GM12891 (cell line): ENCODE measurements at regions not wholly inside any gene's neighbourhood (a gene's known extent, or its start where the extent isn't known, plus 50 kb on each side); places are given as distances from the start of the nearest gene placed in this dataset.

Experiments used
- PAX5 ChIP-seq: IDR thresholded peaks from 2 replicates; pipeline ENCODE4 v1.6.1; 2011; ENCODE audit warnings: low read length, moderate library complexity, mild to moderate bottlenecking; ENCODE audit not compliant: insufficient read depth, severe bottlenecking
- POLR2A ChIP-seq: IDR thresholded peaks from 2 replicates; pipeline ENCODE4 v1.6.1; 2011; ENCODE audit warnings: low read depth, low read length, control low read depth
- POLR2AphosphoS5 ChIP-seq: IDR thresholded peaks from 2 replicates; pipeline ENCODE4 v1.6.1; 2011; ENCODE audit warnings: low read depth, low read length, control low read depth
- SPI1 ChIP-seq: IDR thresholded peaks from 2 replicates; pipeline ENCODE4 v1.6.1; 2011; ENCODE audit warnings: low read depth, low read length, control low read depth
- TAF1 ChIP-seq: IDR thresholded peaks from 2 replicates; pipeline ENCODE4 v1.6.1; 2011; ENCODE audit warnings: low read depth, low read length, control low read depth

GRCh38 chr5:62934319-62934718, 355.7 kb downstream of the LRRC70 start:
- TF ChIP-seq POLR2A: no peak
- TF ChIP-seq POLR2AphosphoS5: no peak
- TF ChIP-seq SPI1: no peak
- no peak for TF ChIP-seq TAF1
- no peak for TF ChIP-seq PAX5
